Progenitor cell of endocrine pancreas (in vitro differentiated cells): ENCODE measurements at regions not wholly inside any gene's neighbourhood (a gene's known extent, or its start where the extent isn't known, plus 50 kb on each side); places are given as distances from the start of the nearest gene placed in this dataset.

Experiments used
- DNase-seq: peaks from one replicate; pipeline ENCODE4 v3.0.0; 2021; ENCODE audit warnings: low spot score; ENCODE audit not compliant: unreplicated experiment
- H3K27ac Mint-ChIP-seq: 2 replicates; pipeline ENCODE4 v1.8.0; 2021; ENCODE audit warnings: mild to moderate bottlenecking, moderate library complexity, mixed read lengths
- H3K27me3 Mint-ChIP-seq: 2 replicates; pipeline ENCODE4 v1.8.0; 2021; ENCODE audit warnings: mixed read lengths
- H3K36me3 Mint-ChIP-seq: 2 replicates; pipeline ENCODE4 v1.8.0; 2022; ENCODE audit warnings: mixed read lengths; ENCODE audit not compliant: insufficient read depth
- H3K4me1 Mint-ChIP-seq: 2 replicates; pipeline ENCODE4 v1.8.0; 2021; ENCODE audit warnings: low read depth, mixed read lengths
- H3K4me3 Mint-ChIP-seq: 2 replicates; pipeline ENCODE4 v1.8.0; 2021; ENCODE audit warnings: low read depth, mild to moderate bottlenecking, moderate library complexity, mixed read lengths
- H3K9me3 Mint-ChIP-seq: 2 replicates; pipeline ENCODE4 v1.8.0; 2021; ENCODE audit warnings: low read depth, mixed read lengths
- TF ChIP-seq, protein P1 (sequence below): fragments of 200-600 bp; sonication (generic); IDR thresholded peaks from one replicate; pipeline ENCODE4 v1.5.0; 2021; ENCODE audit warnings: antibody characterized with exemption, mild to moderate bottlenecking; ENCODE audit not compliant: unreplicated experiment

DNA sequence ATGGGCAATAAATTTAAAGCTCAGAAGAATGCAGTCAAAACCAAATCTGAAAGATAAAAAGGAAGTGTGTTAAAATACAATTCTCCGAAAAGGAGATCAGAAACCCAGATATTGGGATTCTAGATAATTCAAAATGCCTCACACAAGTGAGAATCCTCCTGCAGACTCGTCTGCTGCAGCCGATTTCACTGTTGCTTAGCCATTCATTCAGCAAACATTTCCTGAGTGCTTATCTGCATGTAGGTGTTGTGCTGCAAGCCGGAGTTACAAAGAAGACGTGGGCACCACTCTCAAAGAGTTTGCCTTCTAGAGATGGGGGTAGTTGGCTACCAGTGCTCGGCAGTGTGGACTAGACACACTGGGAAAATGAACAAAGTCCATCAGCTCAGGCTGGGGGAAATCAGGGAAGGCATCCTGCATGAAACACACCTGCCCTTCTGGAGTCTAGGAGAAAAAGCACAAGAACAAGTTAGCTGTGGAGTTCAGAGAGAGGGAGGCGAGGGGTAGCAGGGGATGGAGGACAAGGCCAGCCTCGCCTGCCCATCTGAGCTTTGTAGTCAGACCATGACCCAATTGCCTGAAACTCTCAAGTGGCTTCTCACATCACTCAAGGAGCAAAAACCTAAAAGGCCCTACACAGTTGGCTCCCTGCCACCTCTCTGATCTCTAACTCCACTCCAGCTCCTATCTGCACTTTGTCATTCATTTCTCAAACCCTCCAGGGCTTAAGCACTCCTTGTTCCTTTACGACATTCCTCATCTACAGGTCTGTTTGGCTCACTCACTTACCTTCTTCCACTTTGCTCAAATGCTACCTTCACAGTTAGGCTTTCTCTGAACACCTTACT lies 310.0 kb upstream of the DDHD1 start:
- H3K27ac Mint-ChIP-seq: no peak overlapping the region
- TF ChIP-seq, protein P1, sequence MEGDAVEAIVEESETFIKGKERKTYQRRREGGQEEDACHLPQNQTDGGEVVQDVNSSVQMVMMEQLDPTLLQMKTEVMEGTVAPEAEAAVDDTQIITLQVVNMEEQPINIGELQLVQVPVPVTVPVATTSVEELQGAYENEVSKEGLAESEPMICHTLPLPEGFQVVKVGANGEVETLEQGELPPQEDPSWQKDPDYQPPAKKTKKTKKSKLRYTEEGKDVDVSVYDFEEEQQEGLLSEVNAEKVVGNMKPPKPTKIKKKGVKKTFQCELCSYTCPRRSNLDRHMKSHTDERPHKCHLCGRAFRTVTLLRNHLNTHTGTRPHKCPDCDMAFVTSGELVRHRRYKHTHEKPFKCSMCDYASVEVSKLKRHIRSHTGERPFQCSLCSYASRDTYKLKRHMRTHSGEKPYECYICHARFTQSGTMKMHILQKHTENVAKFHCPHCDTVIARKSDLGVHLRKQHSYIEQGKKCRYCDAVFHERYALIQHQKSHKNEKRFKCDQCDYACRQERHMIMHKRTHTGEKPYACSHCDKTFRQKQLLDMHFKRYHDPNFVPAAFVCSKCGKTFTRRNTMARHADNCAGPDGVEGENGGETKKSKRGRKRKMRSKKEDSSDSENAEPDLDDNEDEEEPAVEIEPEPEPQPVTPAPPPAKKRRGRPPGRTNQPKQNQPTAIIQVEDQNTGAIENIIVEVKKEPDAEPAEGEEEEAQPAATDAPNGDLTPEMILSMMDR: no peak
- H3K4me3 Mint-ChIP-seq: no peak overlapping the region
- DNase-seq: no peak
- peaks cover 13% of the 10 kb centered on the region for H3K4me1 Mint-ChIP-seq
- no peaks in the 10 kb centered on the region for H3K9me3 Mint-ChIP-seq
- no peaks in the 10 kb centered on the region for H3K36me3 Mint-ChIP-seq
- H3K27me3 Mint-ChIP-seq: peaks cover 3% of the 10 kb centered on the region

DNA sequence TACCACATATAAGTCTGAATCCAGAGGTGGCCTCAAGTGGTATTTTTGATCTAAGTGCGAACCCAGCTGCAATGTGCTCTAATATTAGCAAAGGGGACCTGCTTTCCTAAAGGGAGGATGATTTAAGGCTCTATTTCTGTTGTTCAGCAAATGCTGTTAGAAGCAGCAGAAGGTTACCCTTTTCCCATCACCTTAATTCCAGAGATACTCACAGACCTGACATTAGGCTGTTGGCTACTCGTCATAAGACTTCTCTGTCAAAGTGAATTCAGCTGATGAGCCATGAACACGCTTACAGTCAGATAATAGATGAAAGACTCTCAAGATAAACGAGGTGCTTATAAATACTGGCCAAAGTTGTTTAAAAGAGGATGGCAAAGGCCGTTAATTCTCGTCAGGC lies 308.7 kb upstream of the DDHD1 start:
- Mint-ChIP-seq H3K4me1 (peaks cover 14% of the 10 kb centered on the region), H3K4me3 (no peak overlapping the region), H3K9me3 (no peaks in the 10 kb centered on the region), H3K36me3 (no peaks in the 10 kb centered on the region), H3K27ac (no peak overlapping the region), H3K27me3 (peaks cover 3% of the 10 kb centered on the region)
- TF ChIP-seq, protein P1: no peak
- no peak for DNase-seq

DNA sequence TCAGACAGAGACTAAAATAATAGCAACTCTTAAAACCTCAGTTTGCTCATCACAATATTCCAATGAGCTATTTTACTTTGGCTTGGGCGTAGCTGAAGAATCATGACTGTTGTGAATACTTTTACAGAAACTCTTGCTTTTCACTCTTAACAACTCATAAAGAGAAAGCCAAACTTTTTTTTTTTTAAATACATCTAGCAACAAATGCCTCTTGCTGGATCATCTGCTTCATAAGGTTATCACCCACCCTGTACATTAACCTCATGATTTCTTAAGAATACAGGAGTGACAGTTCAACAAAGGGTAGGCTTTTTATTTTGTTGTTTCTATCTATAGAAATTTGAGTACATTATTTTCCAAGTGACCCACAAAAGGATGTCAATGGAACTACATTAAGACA lies 307.4 kb upstream of the DDHD1 start:
- peaks cover 14% of the 10 kb centered on the region for H3K4me1 Mint-ChIP-seq
- TF ChIP-seq, protein P1: no peak
- H3K27ac Mint-ChIP-seq: no peak overlapping the region
- no peak overlapping the region for H3K4me3 Mint-ChIP-seq
- no peaks in the 10 kb centered on the region for H3K36me3 Mint-ChIP-seq
- H3K9me3 Mint-ChIP-seq: no peaks in the 10 kb centered on the region
- DNase-seq: no peak
- H3K27me3 Mint-ChIP-seq: peaks cover 3% of the 10 kb centered on the region

DNA sequence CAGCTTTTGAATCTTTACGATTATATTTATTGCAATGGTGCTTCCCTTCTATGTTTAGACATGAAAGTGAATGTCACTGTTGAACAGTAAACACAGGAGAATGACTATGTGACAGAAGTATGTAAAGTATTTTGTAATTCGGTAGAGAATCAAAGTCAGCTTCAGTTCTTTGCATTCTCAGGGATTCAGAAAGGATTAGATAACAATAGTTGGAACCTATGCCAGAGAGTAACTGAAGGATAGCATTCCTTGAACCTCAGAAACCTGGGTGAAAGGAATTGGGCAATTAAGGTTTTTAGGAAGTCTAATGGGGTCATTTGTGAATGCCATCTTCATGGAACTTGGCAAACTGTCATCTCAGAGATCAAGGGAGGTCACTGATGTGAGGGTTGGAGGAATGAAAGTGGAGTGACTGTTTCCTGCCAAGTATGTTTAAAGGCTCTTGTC lies 305.3 kb upstream of the DDHD1 start:
- peaks cover 7% of the 10 kb centered on the region for H3K4me1 Mint-ChIP-seq
- no peak overlapping the region for H3K4me3 Mint-ChIP-seq
- DNase-seq: no peak
- H3K36me3 Mint-ChIP-seq: no peaks in the 10 kb centered on the region
- no peak overlapping the region for H3K27ac Mint-ChIP-seq
- TF ChIP-seq, protein P1: no peak
- H3K9me3 Mint-ChIP-seq: no peaks in the 10 kb centered on the region
- no peaks in the 10 kb centered on the region for H3K27me3 Mint-ChIP-seq

DNA sequence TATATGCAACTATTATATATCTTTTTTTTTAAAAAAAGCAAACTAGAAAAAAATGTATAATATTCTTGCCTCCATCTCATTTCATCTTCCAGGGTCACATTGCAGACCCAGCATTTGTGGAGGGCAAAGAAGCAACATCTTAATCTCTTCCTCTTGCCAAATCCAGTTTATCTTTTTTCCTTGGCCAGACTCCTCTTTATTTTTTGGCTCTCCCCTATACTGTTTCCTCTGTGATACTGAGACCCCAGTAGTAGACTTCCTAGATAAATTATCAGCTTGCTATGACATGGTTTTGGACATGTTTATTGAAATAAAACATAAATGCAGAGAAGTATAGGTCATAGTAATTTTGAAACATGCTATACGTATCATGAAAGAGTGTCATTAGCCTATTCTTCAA lies 303.8 kb upstream of the DDHD1 start:
- no peak overlapping the region for H3K4me3 Mint-ChIP-seq
- no peaks in the 10 kb centered on the region for H3K9me3 Mint-ChIP-seq
- H3K27me3 Mint-ChIP-seq: no peaks in the 10 kb centered on the region
- TF ChIP-seq, protein P1: no peak
- H3K27ac Mint-ChIP-seq: no peak overlapping the region
- H3K4me1 Mint-ChIP-seq: peaks cover 8% of the 10 kb centered on the region
- no peak for DNase-seq
- no peaks in the 10 kb centered on the region for H3K36me3 Mint-ChIP-seq
